ENCODE measurements at regions not wholly inside any gene's neighbourhood (a gene's known extent, or its start where the extent isn't known, plus 50 kb on each side); places are given as distances from the start of the nearest gene placed in this dataset.
A peak's percentile ranks its signal among the peaks of the same experiment; 100 is the strongest.

- peaks cover 10% of the 10 kb centered on the region for H3K4me1 Mint-ChIP-seq (ENCODE audit: low read depth)
- H3K36me3 Mint-ChIP-seq (ENCODE audit: low read depth) = no peaks in the 10 kb centered on the region
- H3K9me3 Mint-ChIP-seq (ENCODE audit: low read depth) = peaks cover 7% of the 10 kb centered on the region
- no peak overlapping the region for H3K4me3 Mint-ChIP-seq (ENCODE audit: unreplicated experiment)
- no peak for TF ChIP-seq CTCF (IDR thresholded peaks at IDR 0.05)
- DNase-seq (ENCODE audit: low spot score) = no peak
- H3K27ac Mint-ChIP-seq (ENCODE audit: unreplicated experiment) = no peak overlapping the region
- H3K27me3 Mint-ChIP-seq (ENCODE audit: low read depth) = no peaks in the 10 kb centered on the region
These were observed 127.6 kb upstream of the L3MBTL4 start for GRCh38 chr18:6542296-6542695.

- peak; percentile 93 for TF ChIP-seq CTCF (IDR thresholded peaks at IDR 0.05)
- H3K4me3 Mint-ChIP-seq (ENCODE audit: unreplicated experiment) = no peak overlapping the region
- peaks cover 1% of the 10 kb centered on the region for H3K36me3 Mint-ChIP-seq (ENCODE audit: low read depth)
- H3K4me1 Mint-ChIP-seq (ENCODE audit: low read depth) = peaks cover 6% of the 10 kb centered on the region
- peaks cover 12% of the 10 kb centered on the region for H3K9me3 Mint-ChIP-seq (ENCODE audit: low read depth)
- H3K27ac Mint-ChIP-seq (ENCODE audit: unreplicated experiment) = no peak overlapping the region
- no peaks in the 10 kb centered on the region for H3K27me3 Mint-ChIP-seq (ENCODE audit: low read depth)
- DNase-seq (ENCODE audit: low spot score) = no peak
These were observed 128.7 kb upstream of the L3MBTL4 start for GRCh38 chr18:6543330-6543908.

GRCh38 chr18:6546229-6546628, 131.5 kb upstream of the L3MBTL4 start:
- no peak overlapping the region for H3K27ac Mint-ChIP-seq (ENCODE audit: unreplicated experiment)
- no peak overlapping the region for H3K4me3 Mint-ChIP-seq (ENCODE audit: unreplicated experiment)
- no peak for DNase-seq (ENCODE audit: low spot score)
- peaks cover 21% of the 10 kb centered on the region for H3K9me3 Mint-ChIP-seq (ENCODE audit: low read depth)
- TF ChIP-seq CTCF (IDR thresholded peaks at IDR 0.05) = no peak
- peaks cover 5% of the 10 kb centered on the region for H3K36me3 Mint-ChIP-seq (ENCODE audit: low read depth)
- peaks cover 6% of the 10 kb centered on the region for H3K4me1 Mint-ChIP-seq (ENCODE audit: low read depth)
- H3K27me3 Mint-ChIP-seq (ENCODE audit: low read depth) = no peaks in the 10 kb centered on the region

- Mint-ChIP-seq H3K27ac (ENCODE audit: unreplicated experiment) (no peak overlapping the region), H3K4me1 (ENCODE audit: low read depth) (peaks cover 6% of the 10 kb centered on the region), H3K27me3 (ENCODE audit: low read depth) (no peaks in the 10 kb centered on the region), H3K9me3 (ENCODE audit: low read depth) (peaks cover 23% of the 10 kb centered on the region), H3K36me3 (ENCODE audit: low read depth) (peaks cover 6% of the 10 kb centered on the region), H3K4me3 (ENCODE audit: unreplicated experiment) (no peak overlapping the region)
- DNase-seq (ENCODE audit: low spot score) = no peak
- TF ChIP-seq CTCF (IDR thresholded peaks at IDR 0.05) = no peak
These were observed 132.8 kb upstream of the L3MBTL4 start for GRCh38 chr18:6547476-6547875.

- Mint-ChIP-seq H3K4me3 (ENCODE audit: unreplicated experiment) (no peak overlapping the region), H3K4me1 (ENCODE audit: low read depth) (peaks cover 3% of the 10 kb centered on the region), H3K27me3 (ENCODE audit: low read depth) (no peaks in the 10 kb centered on the region), H3K9me3 (ENCODE audit: low read depth) (peaks cover 12% of the 10 kb centered on the region), H3K36me3 (ENCODE audit: low read depth) (peaks cover 5% of the 10 kb centered on the region), H3K27ac (ENCODE audit: unreplicated experiment) (no peak overlapping the region)
- DNase-seq (ENCODE audit: low spot score) = no peak
- TF ChIP-seq CTCF (IDR thresholded peaks at IDR 0.05) = no peak
These were observed 138.7 kb upstream of the L3MBTL4 start for GRCh38 chr18:6553234-6553900.

All from chondrocyte (in vitro differentiated cells).